ENCODE measurements at regions not wholly inside any gene's neighbourhood (a gene's known extent, or its start where the extent isn't known, plus 50 kb on each side); places are given as distances from the start of the nearest gene placed in this dataset.

DNA sequence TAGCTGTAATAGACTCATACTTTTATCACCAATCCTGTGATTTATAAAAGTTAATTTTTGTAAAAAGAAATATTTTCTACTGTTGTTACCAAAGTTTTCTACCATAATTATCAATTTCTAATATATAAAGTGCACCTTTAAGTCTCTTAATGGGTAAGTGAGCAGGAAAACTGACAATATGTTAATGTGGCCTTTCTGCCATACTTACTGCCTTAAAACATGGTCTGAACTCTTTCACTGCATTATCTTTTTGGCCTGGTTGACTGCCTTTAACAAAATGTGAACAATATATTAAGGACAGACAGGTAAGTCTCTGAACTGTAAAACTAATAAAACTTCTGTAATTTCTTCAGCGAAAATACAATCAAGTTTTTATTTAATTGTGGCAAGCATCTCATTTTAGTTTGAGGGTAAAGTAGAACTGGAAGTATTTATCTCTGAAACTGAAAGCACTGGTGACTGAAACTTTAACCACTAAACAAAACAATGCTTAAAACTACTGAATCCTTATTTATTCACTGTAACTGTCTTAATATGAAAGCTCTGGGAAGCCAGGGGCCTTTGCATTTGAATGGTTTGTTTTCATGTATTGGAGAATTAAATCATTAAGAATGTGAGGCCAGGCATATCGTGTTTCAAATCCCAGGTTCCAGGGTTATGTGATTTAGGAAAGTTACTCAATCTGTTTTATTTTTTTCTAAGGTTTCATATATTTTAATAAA is 948.8 kb upstream of the POT1 start:
- H3K27me3 ChIP-seq (ENCODE audit: control insufficient read depth in 3 of 3, insufficient read depth in 3 of 3, low read length in 3 of 3): no peaks in the 10 kb centered on the region
- no peak overlapping the region for H3K4me3 ChIP-seq (ENCODE audit: low read length in 3 of 3)
- no peaks in the 10 kb centered on the region for H3K9me3 ChIP-seq (ENCODE audit: control insufficient read depth in 3 of 3, low read length in 3 of 3)
- H3K9ac ChIP-seq (ENCODE audit: low read depth in 1 of 3, low read length in 3 of 3): no peak overlapping the region
- H3K27ac ChIP-seq (ENCODE audit: low read depth, low read length): no peak overlapping the region
- no peaks in the 10 kb centered on the region for H3K4me1 ChIP-seq (ENCODE audit: control insufficient read depth in 3 of 3, insufficient read depth in 3 of 3, low read length in 3 of 3)
- no peaks in the 10 kb centered on the region for H3K36me3 ChIP-seq (ENCODE audit: control insufficient read depth in 3 of 3, insufficient read depth in 3 of 3, low read length in 3 of 3)

DNA sequence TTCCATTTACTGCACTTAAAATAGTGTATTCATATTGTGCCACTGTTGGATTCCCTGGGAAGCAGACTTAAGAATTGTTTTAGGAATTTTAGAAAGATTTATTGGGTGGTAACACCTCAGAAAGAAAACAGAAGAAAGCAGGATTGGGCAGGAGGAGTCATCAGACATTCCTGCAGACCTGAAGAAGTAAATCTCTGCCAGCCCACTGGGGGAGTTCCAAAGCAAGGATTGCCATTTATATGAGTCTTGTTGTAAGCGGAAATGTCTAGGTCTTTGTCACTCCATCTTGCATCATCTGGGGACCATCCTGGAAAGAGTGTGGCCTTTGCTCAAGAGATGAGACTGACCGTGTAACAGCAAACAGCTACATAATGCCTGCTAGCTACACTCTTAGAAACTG is 947.6 kb upstream of the POT1 start:
- H3K4me3 ChIP-seq (ENCODE audit: low read length in 3 of 3): no peak overlapping the region
- no peaks in the 10 kb centered on the region for H3K27me3 ChIP-seq (ENCODE audit: control insufficient read depth in 3 of 3, insufficient read depth in 3 of 3, low read length in 3 of 3)
- H3K27ac ChIP-seq (ENCODE audit: low read depth, low read length): no peak overlapping the region
- H3K36me3 ChIP-seq (ENCODE audit: control insufficient read depth in 3 of 3, insufficient read depth in 3 of 3, low read length in 3 of 3): no peaks in the 10 kb centered on the region
- no peaks in the 10 kb centered on the region for H3K4me1 ChIP-seq (ENCODE audit: control insufficient read depth in 3 of 3, insufficient read depth in 3 of 3, low read length in 3 of 3)
- no peak overlapping the region for H3K9ac ChIP-seq (ENCODE audit: low read depth in 1 of 3, low read length in 3 of 3)
- H3K9me3 ChIP-seq (ENCODE audit: control insufficient read depth in 3 of 3, low read length in 3 of 3): no peaks in the 10 kb centered on the region

DNA sequence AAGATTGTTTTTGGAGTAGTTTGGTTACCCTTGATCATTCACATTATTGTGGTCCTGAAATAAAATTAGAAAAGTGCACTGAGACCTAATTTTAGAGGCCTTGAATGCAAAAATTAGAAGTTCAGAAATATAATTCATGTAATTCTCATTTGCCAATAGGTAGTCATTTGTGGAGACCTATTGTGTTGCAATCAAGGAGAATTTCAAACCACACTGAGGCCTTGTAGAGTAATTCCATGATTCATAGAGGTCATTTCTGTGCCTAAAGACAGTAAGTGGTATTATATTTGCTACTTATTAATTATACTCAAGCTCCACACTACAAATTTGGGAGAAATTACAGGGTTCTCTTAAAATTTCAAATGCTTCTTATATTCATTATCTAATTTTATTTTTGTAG is 946.8 kb upstream of the POT1 start:
- Histone ChIP-seq H3K36me3 (ENCODE audit: control insufficient read depth in 3 of 3, insufficient read depth in 3 of 3, low read length in 3 of 3) (no peaks in the 10 kb centered on the region), H3K27me3 (ENCODE audit: control insufficient read depth in 3 of 3, insufficient read depth in 3 of 3, low read length in 3 of 3) (no peaks in the 10 kb centered on the region), H3K9me3 (ENCODE audit: control insufficient read depth in 3 of 3, low read length in 3 of 3) (no peaks in the 10 kb centered on the region), H3K27ac (ENCODE audit: low read depth, low read length) (no peak overlapping the region), H3K4me3 (ENCODE audit: low read length in 3 of 3) (no peak overlapping the region), H3K9ac (ENCODE audit: low read depth in 1 of 3, low read length in 3 of 3) (no peak overlapping the region), H3K4me1 (ENCODE audit: control insufficient read depth in 3 of 3, insufficient read depth in 3 of 3, low read length in 3 of 3) (no peaks in the 10 kb centered on the region)

DNA sequence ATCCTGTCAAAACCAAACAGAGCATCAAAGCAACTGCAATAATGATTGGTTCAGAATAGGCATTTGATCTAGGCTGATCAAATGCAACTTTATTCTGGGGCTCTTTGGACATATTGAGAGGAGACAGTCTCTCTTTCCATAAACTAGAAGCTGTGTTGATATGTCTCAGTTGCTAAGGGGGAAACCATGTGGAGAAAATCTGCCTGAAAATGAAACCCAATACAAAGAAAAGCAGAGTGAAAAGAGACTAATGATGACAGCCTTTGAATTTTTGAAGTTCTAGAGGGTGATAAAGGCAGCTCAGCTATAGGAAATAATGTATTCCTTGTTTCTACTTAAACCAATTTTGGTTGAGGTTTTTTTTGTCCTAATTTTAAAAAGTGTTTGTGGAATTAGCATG is 941.8 kb upstream of the POT1 start:
- no peaks in the 10 kb centered on the region for H3K36me3 ChIP-seq (ENCODE audit: control insufficient read depth in 3 of 3, insufficient read depth in 3 of 3, low read length in 3 of 3)
- no peak overlapping the region for H3K9ac ChIP-seq (ENCODE audit: low read depth in 1 of 3, low read length in 3 of 3)
- no peaks in the 10 kb centered on the region for H3K9me3 ChIP-seq (ENCODE audit: control insufficient read depth in 3 of 3, low read length in 3 of 3)
- H3K4me1 ChIP-seq (ENCODE audit: control insufficient read depth in 3 of 3, insufficient read depth in 3 of 3, low read length in 3 of 3): no peaks in the 10 kb centered on the region
- H3K27ac ChIP-seq (ENCODE audit: low read depth, low read length): no peak overlapping the region
- H3K4me3 ChIP-seq (ENCODE audit: low read length in 3 of 3): no peak overlapping the region
- H3K27me3 ChIP-seq (ENCODE audit: control insufficient read depth in 3 of 3, insufficient read depth in 3 of 3, low read length in 3 of 3): no peaks in the 10 kb centered on the region

DNA sequence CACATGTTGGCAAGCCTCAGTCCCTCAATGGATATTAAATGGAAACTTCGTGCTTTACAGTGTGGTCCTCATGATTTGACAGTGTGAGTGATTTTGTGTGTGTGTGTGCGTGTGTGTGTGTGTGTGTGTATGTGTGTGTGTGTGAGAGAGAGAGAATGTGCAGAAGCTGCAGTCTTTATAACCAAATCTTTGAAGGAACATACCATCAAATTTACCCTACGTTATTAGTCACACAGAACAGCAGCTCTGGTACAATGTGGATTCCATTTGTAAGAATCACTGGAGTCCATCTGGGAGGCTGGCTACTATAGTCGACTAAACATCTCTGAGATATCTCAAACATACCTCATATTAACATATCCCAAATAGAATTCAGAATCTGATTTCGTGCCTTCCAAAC is 928.0 kb upstream of the POT1 start:
- Histone ChIP-seq H3K4me1 (ENCODE audit: control insufficient read depth in 3 of 3, insufficient read depth in 3 of 3, low read length in 3 of 3) (no peaks in the 10 kb centered on the region), H3K9ac (ENCODE audit: low read depth in 1 of 3, low read length in 3 of 3) (no peak overlapping the region), H3K9me3 (ENCODE audit: control insufficient read depth in 3 of 3, low read length in 3 of 3) (peaks cover 0 to 2% (median 0%) of the 10 kb centered on the region in 3 donors), H3K36me3 (ENCODE audit: control insufficient read depth in 3 of 3, insufficient read depth in 3 of 3, low read length in 3 of 3) (no peaks in the 10 kb centered on the region), H3K27ac (ENCODE audit: low read depth, low read length) (no peak overlapping the region), H3K4me3 (ENCODE audit: low read length in 3 of 3) (no peak overlapping the region), H3K27me3 (ENCODE audit: control insufficient read depth in 3 of 3, insufficient read depth in 3 of 3, low read length in 3 of 3) (no peaks in the 10 kb centered on the region)

DNA sequence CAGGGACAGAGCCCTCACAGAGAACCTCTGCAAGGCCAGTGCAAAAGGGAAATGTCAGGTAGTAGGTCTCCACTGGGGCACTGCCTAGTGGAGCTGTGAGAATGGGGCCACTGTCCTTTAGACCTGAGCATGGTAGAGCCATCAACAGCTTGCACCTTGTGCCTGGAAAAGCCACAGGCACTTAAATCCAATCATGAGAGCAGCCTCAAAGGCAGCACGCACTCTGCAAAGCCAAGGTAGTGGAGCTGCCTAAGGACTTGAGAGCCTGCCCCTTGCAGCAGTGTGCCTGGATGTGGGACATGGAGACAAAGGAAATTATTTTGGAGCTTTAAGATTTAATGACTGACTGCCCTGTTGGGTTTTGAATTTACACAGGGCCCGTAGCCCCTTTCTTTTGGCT is 918.5 kb upstream of the POT1 start:
- no peaks in the 10 kb centered on the region for H3K9me3 ChIP-seq (ENCODE audit: control insufficient read depth in 3 of 3, low read length in 3 of 3)
- H3K4me1 ChIP-seq (ENCODE audit: control insufficient read depth in 3 of 3, insufficient read depth in 3 of 3, low read length in 3 of 3): no peaks in the 10 kb centered on the region
- H3K4me3 ChIP-seq (ENCODE audit: low read length in 3 of 3): no peak overlapping the region
- no peak overlapping the region for H3K27ac ChIP-seq (ENCODE audit: low read depth, low read length)
- no peaks in the 10 kb centered on the region for H3K36me3 ChIP-seq (ENCODE audit: control insufficient read depth in 3 of 3, insufficient read depth in 3 of 3, low read length in 3 of 3)
- no peak overlapping the region for H3K9ac ChIP-seq (ENCODE audit: low read depth in 1 of 3, low read length in 3 of 3)
- H3K27me3 ChIP-seq (ENCODE audit: control insufficient read depth in 3 of 3, insufficient read depth in 3 of 3, low read length in 3 of 3): no peaks in the 10 kb centered on the region

DNA sequence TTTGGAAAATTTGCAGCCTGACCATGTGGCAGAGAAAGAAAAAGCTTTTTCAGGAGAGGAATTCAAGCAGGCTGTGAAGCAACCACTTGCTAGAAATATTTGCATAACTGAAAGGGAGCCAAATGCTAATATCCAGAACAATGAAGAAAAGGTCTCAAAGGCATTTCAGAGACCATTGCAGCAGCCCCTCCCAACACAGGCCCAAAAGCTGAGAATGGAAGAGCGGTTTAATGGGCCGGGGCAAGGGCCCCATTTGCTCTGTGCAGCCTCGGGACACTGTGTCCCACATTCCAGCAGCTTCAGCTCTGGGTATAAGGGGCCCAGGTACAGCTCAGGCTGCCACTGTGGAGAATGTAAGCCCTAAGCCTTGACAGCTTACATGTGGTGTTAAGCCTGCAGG is 918.1 kb upstream of the POT1 start:
- no peaks in the 10 kb centered on the region for H3K9me3 ChIP-seq (ENCODE audit: control insufficient read depth in 3 of 3, low read length in 3 of 3)
- H3K4me3 ChIP-seq (ENCODE audit: low read length in 3 of 3): no peak overlapping the region
- H3K27ac ChIP-seq (ENCODE audit: low read depth, low read length): no peak overlapping the region
- no peaks in the 10 kb centered on the region for H3K27me3 ChIP-seq (ENCODE audit: control insufficient read depth in 3 of 3, insufficient read depth in 3 of 3, low read length in 3 of 3)
- H3K36me3 ChIP-seq (ENCODE audit: control insufficient read depth in 3 of 3, insufficient read depth in 3 of 3, low read length in 3 of 3): no peaks in the 10 kb centered on the region
- H3K4me1 ChIP-seq (ENCODE audit: control insufficient read depth in 3 of 3, insufficient read depth in 3 of 3, low read length in 3 of 3): no peaks in the 10 kb centered on the region
- no peak overlapping the region for H3K9ac ChIP-seq (ENCODE audit: low read depth in 1 of 3, low read length in 3 of 3)

DNA sequence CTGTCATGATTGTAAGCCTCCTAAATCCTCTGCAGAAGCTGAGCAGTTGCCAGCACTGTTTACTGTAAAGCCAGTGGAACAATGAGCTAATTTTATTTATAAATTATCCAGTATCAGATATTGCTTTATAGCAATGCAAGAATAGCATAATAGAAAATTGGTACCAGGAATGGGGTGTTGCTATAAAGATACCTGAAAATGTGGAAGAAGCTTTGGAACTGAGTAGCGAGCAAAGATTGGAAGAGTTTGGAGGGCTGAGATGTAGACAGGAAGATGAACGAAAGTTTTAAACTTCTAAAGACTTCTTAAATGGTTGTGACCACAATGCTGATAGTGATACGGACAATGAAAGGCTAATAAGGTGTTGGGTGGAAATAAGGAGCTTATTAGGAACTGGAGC is 917.4 kb upstream of the POT1 start:
- Histone ChIP-seq H3K36me3 (ENCODE audit: control insufficient read depth in 3 of 3, insufficient read depth in 3 of 3, low read length in 3 of 3) (no peaks in the 10 kb centered on the region), H3K4me1 (ENCODE audit: control insufficient read depth in 3 of 3, insufficient read depth in 3 of 3, low read length in 3 of 3) (no peaks in the 10 kb centered on the region), H3K27me3 (ENCODE audit: control insufficient read depth in 3 of 3, insufficient read depth in 3 of 3, low read length in 3 of 3) (no peaks in the 10 kb centered on the region), H3K9ac (ENCODE audit: low read depth in 1 of 3, low read length in 3 of 3) (no peak overlapping the region), H3K9me3 (ENCODE audit: control insufficient read depth in 3 of 3, low read length in 3 of 3) (no peaks in the 10 kb centered on the region), H3K4me3 (ENCODE audit: low read length in 3 of 3) (no peak overlapping the region), H3K27ac (ENCODE audit: low read depth, low read length) (no peak overlapping the region)

DNA sequence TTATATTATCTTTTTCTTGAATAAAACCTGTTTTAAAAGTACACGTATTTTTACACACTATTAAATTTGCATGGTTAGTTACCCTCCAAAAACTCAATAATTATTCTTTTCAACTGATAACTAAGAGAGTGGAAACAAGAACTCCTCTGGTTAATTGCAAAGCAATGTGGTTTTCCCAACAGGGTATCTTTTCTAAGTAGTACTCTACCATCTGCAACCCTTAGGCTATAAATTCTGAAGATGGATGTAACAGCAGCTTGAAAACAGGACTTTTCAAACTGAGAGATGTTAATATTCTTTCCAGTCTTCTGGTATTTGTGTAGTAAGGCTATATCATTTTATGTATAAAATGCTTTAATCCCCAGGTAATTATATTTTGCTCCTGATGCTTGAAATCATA is 916.1 kb upstream of the POT1 start:
- H3K36me3 ChIP-seq (ENCODE audit: control insufficient read depth in 3 of 3, insufficient read depth in 3 of 3, low read length in 3 of 3): no peaks in the 10 kb centered on the region
- H3K4me3 ChIP-seq (ENCODE audit: low read length in 3 of 3): no peak overlapping the region
- H3K27me3 ChIP-seq (ENCODE audit: control insufficient read depth in 3 of 3, insufficient read depth in 3 of 3, low read length in 3 of 3): no peaks in the 10 kb centered on the region
- H3K9me3 ChIP-seq (ENCODE audit: control insufficient read depth in 3 of 3, low read length in 3 of 3): no peaks in the 10 kb centered on the region
- H3K27ac ChIP-seq (ENCODE audit: low read depth, low read length): no peak overlapping the region
- H3K9ac ChIP-seq (ENCODE audit: low read depth in 1 of 3, low read length in 3 of 3): no peak overlapping the region
- no peaks in the 10 kb centered on the region for H3K4me1 ChIP-seq (ENCODE audit: control insufficient read depth in 3 of 3, insufficient read depth in 3 of 3, low read length in 3 of 3)

DNA sequence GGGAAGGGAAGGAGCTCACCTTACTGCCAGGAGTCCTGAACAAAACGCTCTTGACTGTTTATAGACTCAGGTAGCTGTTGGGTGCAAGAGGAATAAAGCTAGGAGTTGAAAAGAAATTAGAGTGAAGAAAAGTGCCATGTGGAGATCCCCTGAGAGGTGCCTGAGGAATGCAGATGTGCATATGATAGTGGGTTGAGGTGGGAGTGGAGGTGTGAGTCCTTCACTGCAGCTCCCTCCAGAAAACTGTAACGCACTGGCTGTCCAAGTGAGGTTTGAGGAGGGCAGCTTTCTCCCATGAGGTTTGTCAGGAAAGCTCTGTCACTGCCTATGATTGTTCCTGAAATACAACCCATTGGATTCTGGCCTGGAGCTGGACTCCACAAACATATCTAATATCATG is 904.8 kb upstream of the POT1 start:
- H3K9ac ChIP-seq (ENCODE audit: low read depth in 1 of 3, low read length in 3 of 3): no peak overlapping the region
- no peaks in the 10 kb centered on the region for H3K9me3 ChIP-seq (ENCODE audit: control insufficient read depth in 3 of 3, low read length in 3 of 3)
- H3K36me3 ChIP-seq (ENCODE audit: control insufficient read depth in 3 of 3, insufficient read depth in 3 of 3, low read length in 3 of 3): no peaks in the 10 kb centered on the region
- no peak overlapping the region for H3K4me3 ChIP-seq (ENCODE audit: low read length in 3 of 3)
- H3K27ac ChIP-seq (ENCODE audit: low read depth, low read length): no peak overlapping the region
- H3K4me1 ChIP-seq (ENCODE audit: control insufficient read depth in 3 of 3, insufficient read depth in 3 of 3, low read length in 3 of 3): no peaks in the 10 kb centered on the region
- H3K27me3 ChIP-seq (ENCODE audit: control insufficient read depth in 3 of 3, insufficient read depth in 3 of 3, low read length in 3 of 3): no peaks in the 10 kb centered on the region

DNA sequence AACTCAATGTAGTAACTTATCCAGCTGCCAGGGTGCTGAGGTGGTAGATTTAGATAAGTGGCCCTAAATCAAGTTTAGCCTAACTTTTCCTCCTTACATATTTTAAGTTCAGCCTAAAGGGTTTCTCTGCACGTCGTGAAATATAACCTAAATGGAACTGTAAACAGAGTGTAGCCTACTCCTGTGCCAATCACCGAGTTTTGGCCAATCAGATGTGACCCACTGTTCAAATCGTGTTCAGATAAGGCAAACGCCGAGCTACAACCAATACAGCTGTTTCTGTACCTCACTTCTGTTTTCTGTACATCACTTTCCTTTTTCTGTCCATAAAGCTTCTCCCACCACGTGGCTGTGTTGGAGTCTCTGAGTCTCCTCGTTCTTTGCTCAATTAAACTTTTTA is 904.2 kb upstream of the POT1 start:
- Histone ChIP-seq H3K27ac (ENCODE audit: low read depth, low read length) (no peak overlapping the region), H3K27me3 (ENCODE audit: control insufficient read depth in 3 of 3, insufficient read depth in 3 of 3, low read length in 3 of 3) (no peaks in the 10 kb centered on the region), H3K4me3 (ENCODE audit: low read length in 3 of 3) (no peak overlapping the region), H3K4me1 (ENCODE audit: control insufficient read depth in 3 of 3, insufficient read depth in 3 of 3, low read length in 3 of 3) (no peaks in the 10 kb centered on the region), H3K36me3 (ENCODE audit: control insufficient read depth in 3 of 3, insufficient read depth in 3 of 3, low read length in 3 of 3) (no peaks in the 10 kb centered on the region), H3K9me3 (ENCODE audit: control insufficient read depth in 3 of 3, low read length in 3 of 3) (no peaks in the 10 kb centered on the region), H3K9ac (ENCODE audit: low read depth in 1 of 3, low read length in 3 of 3) (no peak overlapping the region)
